Astrocyte (in vitro differentiated cells and primary cell): ENCODE measurements at regions not wholly inside any gene's neighbourhood (a gene's known extent, or its start where the extent isn't known, plus 50 kb on each side); places are given as distances from the start of the nearest gene placed in this dataset.
A peak's percentile ranks its signal among the peaks of the same experiment; 100 is the strongest.

ENCODE experiments used
- DNase-seq: peaks from one replicate; pipeline ENCODE4 v3.0.0-alpha.2; 2010; ENCODE audit warnings: low read depth
- FAIRE-seq: peaks from 2 replicates; lab custom pipeline; 2011; peaks lifted over from hg19 to GRCh38; lab: Jason Lieb, UNC
- H2AFZ ChIP-seq: 2 replicates; pipeline ENCODE4 v1.6.0; 2012; ENCODE audit warnings: low read depth, low read length, inconsistent platforms
- H3K27ac ChIP-seq: 2 replicates; pipeline ENCODE4 v1.5.1; 2011; ENCODE audit warnings: low read depth, low read length, inconsistent platforms
- H3K27me3 ChIP-seq: 2 replicates; pipeline ENCODE4 v1.6.0; 2011; ENCODE audit warnings: low read length, inconsistent platforms; ENCODE audit not compliant: insufficient read depth
- H3K36me3 ChIP-seq: 2 replicates; pipeline ENCODE4 v1.5.1; 2011; ENCODE audit warnings: low read length, inconsistent platforms; ENCODE audit not compliant: insufficient read depth
- H3K4me1 ChIP-seq: 2 replicates; pipeline ENCODE4 v1.5.1; 2011; ENCODE audit warnings: low read length, inconsistent platforms; ENCODE audit not compliant: insufficient read depth
- H3K4me2 ChIP-seq: 2 replicates; pipeline ENCODE4 v1.6.0; 2012; ENCODE audit warnings: low read length, inconsistent platforms
- H3K4me3 ChIP-seq: 2 replicates; pipeline ENCODE4 v1.5.1; 2011; ENCODE audit warnings: low read depth, mild to moderate bottlenecking, low read length, inconsistent platforms; ENCODE audit not compliant: insufficient read depth
- H3K79me2 ChIP-seq: 2 replicates; pipeline ENCODE4 v1.6.0; 2012; ENCODE audit warnings: mild to moderate bottlenecking, low read length, inconsistent platforms; ENCODE audit not compliant: insufficient read depth
- H3K9ac ChIP-seq: 2 replicates; pipeline ENCODE4 v1.6.0; 2012; ENCODE audit warnings: mild to moderate bottlenecking, low read length, inconsistent platforms
- H3K9me3 ChIP-seq: 2 replicates; pipeline ENCODE4 v1.5.1; 2012; ENCODE audit warnings: low read depth, mild to moderate bottlenecking, low read length, inconsistent platforms; ENCODE audit not compliant: insufficient read depth
- H4K20me1 ChIP-seq: 2 replicates; pipeline ENCODE4 v1.6.0; 2012; ENCODE audit warnings: low read length, inconsistent platforms; ENCODE audit not compliant: insufficient read depth
- H3K27ac Mint-ChIP-seq: one replicate; pipeline ENCODE4 v1.8.0; 2021; ENCODE audit warnings: mild to moderate bottlenecking, mixed read lengths; ENCODE audit not compliant: unreplicated experiment
- H3K27me3 Mint-ChIP-seq: one replicate; pipeline ENCODE4 v1.8.0; 2021; ENCODE audit warnings: low read depth, mixed read lengths; ENCODE audit not compliant: unreplicated experiment
- H3K36me3 Mint-ChIP-seq: one replicate; pipeline ENCODE4 v1.8.0; 2021; ENCODE audit warnings: low read depth, mixed read lengths; ENCODE audit not compliant: unreplicated experiment
- H3K4me1 Mint-ChIP-seq: one replicate; pipeline ENCODE4 v1.8.0; 2021; ENCODE audit warnings: low read depth, mixed read lengths; ENCODE audit not compliant: unreplicated experiment
- H3K4me3 Mint-ChIP-seq: one replicate; pipeline ENCODE4 v1.8.0; 2021; ENCODE audit warnings: mild to moderate bottlenecking, moderate library complexity, mixed read lengths; ENCODE audit not compliant: unreplicated experiment
- H3K9me3 Mint-ChIP-seq: one replicate; pipeline ENCODE4 v1.8.0; 2021; ENCODE audit warnings: mild to moderate bottlenecking, mixed read lengths; ENCODE audit not compliant: unreplicated experiment
- CTCF ChIP-seq: IDR thresholded peaks from 2 replicates; pipeline ENCODE4 v1.5.1; 2011; ENCODE audit warnings: low read depth, mild to moderate bottlenecking, inconsistent platforms, low read length, moderate library complexity; ENCODE audit not compliant: insufficient read depth
- EZH2 ChIP-seq: IDR thresholded peaks from 2 replicates; pipeline ENCODE4 v1.6.1; 2012; ENCODE audit warnings: mild to moderate bottlenecking, low read length, inconsistent platforms; ENCODE audit not compliant: insufficient read depth

- no peak overlapping the region for H3K27ac ChIP-seq
- no peak overlapping the region for H3K4me3 Mint-ChIP-seq
- no peak overlapping the region for H3K9ac ChIP-seq
- no peak overlapping the region for H3K4me2 ChIP-seq
- H3K79me2 ChIP-seq = no peaks in the 10 kb centered on the region
- no peaks in the 10 kb centered on the region for H3K27me3 Mint-ChIP-seq
- H3K4me1 ChIP-seq = no peaks in the 10 kb centered on the region
- no peaks in the 10 kb centered on the region for H3K36me3 Mint-ChIP-seq
- FAIRE-seq (no peak), DNase-seq (no peak)
- H3K9me3 Mint-ChIP-seq = no peaks in the 10 kb centered on the region
- no peaks in the 10 kb centered on the region for H3K9me3 ChIP-seq
- H3K4me3 ChIP-seq = no peak overlapping the region
- no peak for TF ChIP-seq CTCF
- no peak for TF ChIP-seq EZH2
- H3K27me3 ChIP-seq = no peaks in the 10 kb centered on the region
- H2AFZ ChIP-seq = no peak overlapping the region
- H3K27ac Mint-ChIP-seq = no peak overlapping the region
- H4K20me1 ChIP-seq = no peaks in the 10 kb centered on the region
- no peaks in the 10 kb centered on the region for H3K36me3 ChIP-seq
- H3K4me1 Mint-ChIP-seq = no peaks in the 10 kb centered on the region
Observed at GRCh38 chr3:151599103-151599672, 134.5 kb upstream of the AADACL2 start.

GRCh38 chr3:151596940-151597339, 136.1 kb upstream of the IGSF10 start:
- H3K27me3 Mint-ChIP-seq = no peaks in the 10 kb centered on the region
- H3K4me2 ChIP-seq = no peak overlapping the region
- H3K9ac ChIP-seq = no peak overlapping the region
- H2AFZ ChIP-seq = no peak overlapping the region
- no peaks in the 10 kb centered on the region for H3K79me2 ChIP-seq
- no peak overlapping the region for H3K4me3 Mint-ChIP-seq
- H3K36me3 ChIP-seq = no peaks in the 10 kb centered on the region
- no peak overlapping the region for H3K27ac Mint-ChIP-seq
- no peaks in the 10 kb centered on the region for H3K9me3 ChIP-seq
- no peaks in the 10 kb centered on the region for H3K27me3 ChIP-seq
- FAIRE-seq (no peak), DNase-seq (no peak)
- peaks cover 5% of the 10 kb centered on the region for H3K4me1 Mint-ChIP-seq
- H3K9me3 Mint-ChIP-seq = no peaks in the 10 kb centered on the region
- no peak for TF ChIP-seq CTCF
- TF ChIP-seq EZH2 = no peak
- H3K27ac ChIP-seq = no peak overlapping the region
- H3K4me1 ChIP-seq = no peaks in the 10 kb centered on the region
- no peaks in the 10 kb centered on the region for H3K36me3 Mint-ChIP-seq
- no peak overlapping the region for H3K4me3 ChIP-seq
- H4K20me1 ChIP-seq = no peaks in the 10 kb centered on the region

- no peak overlapping the region for H3K27ac Mint-ChIP-seq
- no peaks in the 10 kb centered on the region for H3K79me2 ChIP-seq
- no peak overlapping the region for H3K9ac ChIP-seq
- H3K4me1 Mint-ChIP-seq = peaks cover 5% of the 10 kb centered on the region
- TF ChIP-seq CTCF (no peak), EZH2 (no peak)
- no peak overlapping the region for H2AFZ ChIP-seq
- H3K36me3 Mint-ChIP-seq = no peaks in the 10 kb centered on the region
- H3K4me3 Mint-ChIP-seq = no peak overlapping the region
- no peaks in the 10 kb centered on the region for H3K9me3 ChIP-seq
- no peaks in the 10 kb centered on the region for H3K4me1 ChIP-seq
- no peaks in the 10 kb centered on the region for H3K27me3 ChIP-seq
- no peak for FAIRE-seq
- no peak overlapping the region for H3K4me3 ChIP-seq
- no peaks in the 10 kb centered on the region for H3K9me3 Mint-ChIP-seq
- peak; percentile 54 for DNase-seq
- no peak overlapping the region for H3K4me2 ChIP-seq
- H4K20me1 ChIP-seq = no peaks in the 10 kb centered on the region
- no peaks in the 10 kb centered on the region for H3K36me3 ChIP-seq
- no peak overlapping the region for H3K27ac ChIP-seq
- H3K27me3 Mint-ChIP-seq = no peaks in the 10 kb centered on the region
Observed at GRCh38 chr3:151593928-151594327, 133.1 kb upstream of the IGSF10 start.
